CD14-positive monocyte (primary cell): ENCODE measurements at regions not wholly inside any gene's neighbourhood (a gene's known extent, or its start where the extent isn't known, plus 50 kb on each side); places are given as distances from the start of the nearest gene placed in this dataset.

Experiments
- DNase-seq, 3 donors: peaks; one replicate each; pipeline ENCODE4 v3.0.0-alpha.2; 2011 to 2022
- H2AFZ ChIP-seq: 2 replicates; pipeline ENCODE4 v1.6.0; 2012; ENCODE audit warnings: mild to moderate bottlenecking, low read depth, low read length, inconsistent platforms; ENCODE audit not compliant: insufficient read depth, poor library complexity, severe bottlenecking
- H3K27ac ChIP-seq, 2 donors: 1 replicate in 1 of 2; 2 replicates in 1 of 2; pipeline ENCODE4 v1.5.1; 2012 to 2013; ENCODE audit warnings: low read length in 2 of 2, control low read depth in 1 of 2, inconsistent platforms in 1 of 2, low read depth in 1 of 2, mild to moderate bottlenecking in 1 of 2
- H3K27me3 ChIP-seq, 2 donors: one replicate each; pipeline versions ENCODE4 v1.6.0 to v1.6.1; 2011 to 2013; ENCODE audit warnings: low read length in 2 of 2; ENCODE audit not compliant: control insufficient read depth in 2 of 2, insufficient read depth in 2 of 2
- H3K36me3 ChIP-seq, 2 donors: replicated peaks in 1 of 2; 1 replicate in 1 of 2; 2 replicates in 1 of 2; pipeline versions ENCODE4 v1.5.1 to v1.6.1; 2012 to 2013; ENCODE audit warnings: low read length in 2 of 2, control low read depth in 1 of 2, inconsistent platforms in 1 of 2, mild to moderate bottlenecking in 1 of 2; ENCODE audit not compliant: insufficient read depth in 2 of 2, control insufficient read depth in 1 of 2
- H3K4me1 ChIP-seq, 2 donors: 1 replicate in 1 of 2; 2 replicates in 1 of 2; pipeline versions ENCODE4 v1.5.1 to v1.6.1; 2012 to 2013; ENCODE audit warnings: low read length in 2 of 2, control low read depth in 1 of 2, inconsistent platforms in 1 of 2, mild to moderate bottlenecking in 1 of 2, moderate library complexity in 1 of 2; ENCODE audit not compliant: insufficient read depth in 2 of 2, control insufficient read depth in 1 of 2
- H3K4me2 ChIP-seq: replicated peaks from 2 replicates; pipeline ENCODE3; 2012; ENCODE audit warnings: low read length, moderate library complexity, mild to moderate bottlenecking; ENCODE audit not compliant: poor library complexity, severe bottlenecking; ENCODE audit errors: extremely low read depth
- H3K4me3 ChIP-seq, 3 experiments: fragments of 200-600 bp in 1 of 3; sonication (generic) in 1 of 3; replicated peaks in 1 of 3; 1 replicate in 2 of 3; 2 replicates in 1 of 3; pipeline ENCODE4 v1.5.1; 2011 to 2013; ENCODE audit warnings: low read length in 3 of 3, mild to moderate bottlenecking in 3 of 3, control low read depth in 2 of 3, low read depth in 2 of 3, inconsistent platforms in 1 of 3, moderate library complexity in 1 of 3
- H3K79me2 ChIP-seq: 2 replicates; pipeline ENCODE4 v1.6.0; 2012; ENCODE audit warnings: mild to moderate bottlenecking, control low read depth, inconsistent platforms, low read length, moderate library complexity; ENCODE audit not compliant: insufficient read depth
- H3K9ac ChIP-seq: 2 replicates; pipeline ENCODE4 v1.6.0; 2017; ENCODE audit warnings: low read length, mild to moderate bottlenecking; ENCODE audit not compliant: insufficient read depth, poor library complexity, severe bottlenecking
- H3K9me3 ChIP-seq, 2 donors: replicated peaks in 1 of 2; 1 replicate in 1 of 2; 2 replicates in 1 of 2; pipeline versions ENCODE4 v1.5.1 to v1.6.1; 2012 to 2013; ENCODE audit warnings: low read length in 2 of 2, control low read depth in 1 of 2; ENCODE audit not compliant: control insufficient read depth in 1 of 2, insufficient read depth in 1 of 2
- H4K20me1 ChIP-seq: 2 replicates; pipeline ENCODE4 v1.6.0; 2012; ENCODE audit warnings: mild to moderate bottlenecking, low read length, control low read depth, moderate library complexity; ENCODE audit not compliant: insufficient read depth
- H3K27ac Mint-ChIP-seq, 7 donors: one replicate each; pipeline ENCODE4 v1.8.0; 2020; ENCODE audit warnings: mild to moderate bottlenecking in 7 of 7, mixed read lengths in 7 of 7, moderate library complexity in 6 of 7, inconsistent platforms in 2 of 7
- H3K27me3 Mint-ChIP-seq, 3 donors: one replicate each; pipeline ENCODE4 v1.8.0; 2021 to 2022; ENCODE audit warnings: low read depth in 3 of 3, mild to moderate bottlenecking in 3 of 3, mixed read lengths in 3 of 3, moderate library complexity in 3 of 3, inconsistent platforms in 1 of 3
- H3K36me3 Mint-ChIP-seq, 2 donors: one replicate each; pipeline ENCODE4 v1.8.0; 2020; ENCODE audit warnings: mixed read lengths in 2 of 2, inconsistent platforms in 1 of 2, mild to moderate bottlenecking in 1 of 2
- H3K4me1 Mint-ChIP-seq: one replicate; pipeline ENCODE4 v1.8.0; 2020; ENCODE audit warnings: mild to moderate bottlenecking, mixed read lengths
- H3K4me3 Mint-ChIP-seq, 2 donors: one replicate each; pipeline ENCODE4 v1.8.0; 2020; ENCODE audit warnings: mild to moderate bottlenecking in 2 of 2, mixed read lengths in 2 of 2, moderate library complexity in 1 of 2
- H3K9me3 Mint-ChIP-seq, 7 donors: one replicate each; pipeline ENCODE4 v1.8.0; 2020 to 2022; ENCODE audit warnings: mixed read lengths in 7 of 7, mild to moderate bottlenecking in 6 of 7, moderate library complexity in 6 of 7, inconsistent platforms in 2 of 7
- CTCF ChIP-seq: fragments of 200-600 bp; IDR thresholded peaks from one replicate; pipeline ENCODE4 v1.8.0; 2022; ENCODE audit warnings: antibody characterized with exemption, mild to moderate bottlenecking
- whole genome bisulfite sequencing: methylation state at CpG from one replicate; pipeline ENCODE4 v1.1.5; 2013; ENCODE audit warnings: missing lambda C conversion rate; ENCODE audit not compliant: insufficient coverage; 5-methylcytosine and 5-hydroxymethylcytosine counted together
- intact Hi-C, 2 donors: fragments of 100-400 bp; cut with micrococcal nuclease; formaldehyde crosslinking; loops; one replicate each; pipeline versions ENCODE4 v1.15.0 to v1.15.1; 2023

- Histone ChIP-seq H2AFZ (no peak overlapping the region), H3K36me3 (no peaks in the 10 kb centered on the region), H3K27ac (no peak overlapping the region), H3K9me3 (no peaks in the 10 kb centered on the region), H3K4me3 (no peak overlapping the region), H3K79me2 (no peaks in the 10 kb centered on the region), H4K20me1 (no peaks in the 10 kb centered on the region), H3K27me3 (no peaks in the 10 kb centered on the region), H3K4me1 (peaks cover 3 to 4% of the 10 kb centered on the region in 2 donors), H3K4me2 (no peak overlapping the region), H3K9ac (no peak overlapping the region)
- H3K4me1 Mint-ChIP-seq, result peaks cover 4% of the 10 kb centered on the region
- intact Hi-C loops, result no loop called here
- no peak for TF ChIP-seq CTCF
- WGBS, result 54% methylated on average over 4 of the region's 6 CpGs
- peaks cover 0 to 2% (median 0%) of the 10 kb centered on the region in 7 donors for H3K9me3 Mint-ChIP-seq
- no peak overlapping the region for H3K27ac Mint-ChIP-seq
- no peak overlapping the region for H3K4me3 Mint-ChIP-seq
- DNase-seq, result peak in 1 of 3 donors; percentile 7
- H3K27me3 Mint-ChIP-seq, result peaks cover 0 to 3% (median 0%) of the 10 kb centered on the region in 3 donors
- no peaks in the 10 kb centered on the region for H3K36me3 Mint-ChIP-seq
Measured at GRCh38 chr11:121757480-121758125, 304.8 kb upstream of the SORL1-AS1 start.

DNA sequence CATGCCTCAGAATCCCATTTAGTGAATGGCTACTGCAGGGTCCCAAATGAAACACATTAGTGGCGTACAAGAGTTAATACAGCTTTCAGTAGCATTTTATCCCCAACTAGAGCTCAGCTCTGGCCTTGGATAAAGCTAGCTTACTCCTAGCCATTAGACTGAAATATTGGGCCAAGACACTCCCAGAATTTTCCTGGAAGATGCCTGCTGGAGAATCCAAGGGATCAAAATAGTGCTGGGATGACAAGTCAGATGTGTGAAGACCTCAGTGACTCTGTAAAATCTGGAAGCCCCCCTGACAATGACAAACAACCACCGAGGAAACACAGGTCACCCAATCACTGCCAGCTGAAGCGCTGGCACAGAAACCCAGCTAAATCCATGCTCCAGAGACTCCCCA lies 303.1 kb upstream of the SORL1-AS1 start:
- no peaks in the 10 kb centered on the region for H3K9me3 ChIP-seq
- H3K27ac Mint-ChIP-seq, result peak overlapping the region in 1 of 7 donors; percentile 47
- no peaks in the 10 kb centered on the region for H3K27me3 ChIP-seq
- DNase-seq, result no peak
- 100% methylated on average over 1 of the region's 3 CpGs for WGBS
- no peaks in the 10 kb centered on the region for H3K36me3 Mint-ChIP-seq
- H3K27ac ChIP-seq, result no peak overlapping the region
- H4K20me1 ChIP-seq, result no peaks in the 10 kb centered on the region
- H3K79me2 ChIP-seq, result no peaks in the 10 kb centered on the region
- no peak overlapping the region for H3K4me3 Mint-ChIP-seq
- H3K4me3 ChIP-seq, result no peak overlapping the region
- no peak overlapping the region for H3K4me2 ChIP-seq
- no peak overlapping the region for H2AFZ ChIP-seq
- H3K9ac ChIP-seq, result no peak overlapping the region
- no peak for TF ChIP-seq CTCF
- no peaks in the 10 kb centered on the region for H3K36me3 ChIP-seq
- intact Hi-C loops, result no loop called here
- no peaks in the 10 kb centered on the region for H3K4me1 ChIP-seq
- peaks cover 2% of the 10 kb centered on the region for H3K4me1 Mint-ChIP-seq
- H3K9me3 Mint-ChIP-seq, result peaks cover 0 to 5% (median 0%) of the 10 kb centered on the region in 7 donors
- H3K27me3 Mint-ChIP-seq, result peaks cover 0 to 3% (median 0%) of the 10 kb centered on the region in 3 donors
